Natural killer cell (primary cell): ENCODE measurements at regions not wholly inside any gene's neighbourhood (a gene's known extent, or its start where the extent isn't known, plus 50 kb on each side); places are given as distances from the start of the nearest gene placed in this dataset.

ENCODE experiments used
- ATAC-seq, 3 donors: fragments of 150-1000 bp in 2 of 3; fragments of 200-7000 bp in 1 of 3; cut with Tn5 transposase; 1 replicate in 1 of 3; 2 replicates in 2 of 3; pipeline ENCODE4 v1.10.0; 2021; ENCODE audit warnings: mild to moderate bottlenecking in 2 of 3, moderate library complexity in 2 of 3
- DNase-seq, 2 donors: peaks; one replicate each; pipeline versions ENCODE4 v3.0.0 to v3.0.0-alpha.2; 2013 to 2021; ENCODE audit warnings: mixed read lengths in 1 of 2
- H3K27ac ChIP-seq: one replicate; pipeline ENCODE4 v1.5.1; 2013; ENCODE audit warnings: mild to moderate bottlenecking, low read length
- H3K27me3 ChIP-seq: one replicate; pipeline ENCODE4 v1.6.1; 2013; ENCODE audit warnings: low read length; ENCODE audit not compliant: control insufficient read depth, insufficient read depth
- H3K36me3 ChIP-seq: one replicate; pipeline ENCODE4 v1.6.1; 2013; ENCODE audit warnings: low read length; ENCODE audit not compliant: control insufficient read depth, insufficient read depth
- H3K4me1 ChIP-seq: one replicate; pipeline ENCODE4 v1.6.1; 2013; ENCODE audit warnings: low read length; ENCODE audit not compliant: control insufficient read depth, insufficient read depth
- H3K4me3 ChIP-seq: one replicate; pipeline ENCODE4 v1.5.1; 2013; ENCODE audit warnings: low read length
- H3K9me3 ChIP-seq: one replicate; pipeline ENCODE4 v1.6.1; 2013; ENCODE audit warnings: low read length; ENCODE audit not compliant: control insufficient read depth, insufficient read depth
- H3K27ac Mint-ChIP-seq, 2 donors: one replicate each; pipeline ENCODE4 v1.8.0; 2022; ENCODE audit warnings: mild to moderate bottlenecking in 2 of 2, mixed read lengths in 2 of 2, moderate library complexity in 1 of 2
- H3K27me3 Mint-ChIP-seq, 2 donors: one replicate each; pipeline ENCODE4 v1.8.0; 2022; ENCODE audit warnings: low read depth in 2 of 2, mixed read lengths in 2 of 2
- H3K36me3 Mint-ChIP-seq: one replicate; pipeline ENCODE4 v1.8.0; 2022; ENCODE audit warnings: mixed read lengths
- H3K4me1 Mint-ChIP-seq, 2 donors: one replicate each; pipeline ENCODE4 v1.8.0; 2022; ENCODE audit warnings: mixed read lengths in 2 of 2
- H3K4me3 Mint-ChIP-seq: one replicate; pipeline ENCODE4 v1.8.0; 2022; ENCODE audit warnings: mild to moderate bottlenecking, moderate library complexity, mixed read lengths
- H3K9me3 Mint-ChIP-seq, 2 donors: one replicate each; pipeline ENCODE4 v1.8.0; 2022; ENCODE audit warnings: mixed read lengths in 2 of 2
- WGBS: methylation state at CpG from one replicate; pipeline ENCODE4 v1.1.7; 2013; ENCODE audit warnings: missing lambda C conversion rate; ENCODE audit not compliant: insufficient coverage; 5-methylcytosine and 5-hydroxymethylcytosine counted together
- intact Hi-C: fragments of 100-400 bp; cut with micrococcal nuclease; formaldehyde crosslinking; loops from one replicate; pipeline ENCODE4 v1.14.2; 2022
- TF ChIP-seq, protein P1 (sequence below): fragments of 200-600 bp; IDR thresholded peaks from one replicate; pipeline ENCODE4 v1.8.0; 2022; ENCODE audit warnings: antibody characterized with exemption

DNA sequence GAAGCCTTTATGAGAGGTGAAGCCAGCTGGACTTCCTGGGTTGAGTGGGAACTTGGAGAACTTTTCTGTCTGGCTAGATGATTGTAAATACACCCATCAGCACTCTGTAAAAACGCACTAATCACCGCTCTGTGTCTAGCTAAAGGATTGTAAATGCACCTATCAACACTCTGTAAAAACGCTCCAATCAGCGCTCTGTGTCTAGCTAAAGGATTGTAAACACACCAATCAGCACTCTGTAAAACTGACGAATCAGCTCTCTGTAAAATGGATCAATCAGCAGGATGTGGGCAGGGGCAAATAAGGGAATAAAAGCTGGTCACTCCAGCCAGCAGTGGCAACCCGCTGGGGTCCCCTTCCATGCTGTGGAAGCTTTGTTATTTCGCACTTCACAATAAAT lies 163.6 kb upstream of the SLC39A10 start:
- WGBS: 98% methylated on average over 7 of the region's 7 CpGs
- Mint-ChIP-seq H3K4me3 (no peak overlapping the region), H3K4me1 (peaks cover 6 to 7% of the 10 kb centered on the region in 2 donors), H3K36me3 (no peaks in the 10 kb centered on the region), H3K27ac (no peak overlapping the region), H3K27me3 (peaks cover 0 to 3% of the 10 kb centered on the region in 2 donors), H3K9me3 (no peaks in the 10 kb centered on the region)
- TF ChIP-seq, protein P1, sequence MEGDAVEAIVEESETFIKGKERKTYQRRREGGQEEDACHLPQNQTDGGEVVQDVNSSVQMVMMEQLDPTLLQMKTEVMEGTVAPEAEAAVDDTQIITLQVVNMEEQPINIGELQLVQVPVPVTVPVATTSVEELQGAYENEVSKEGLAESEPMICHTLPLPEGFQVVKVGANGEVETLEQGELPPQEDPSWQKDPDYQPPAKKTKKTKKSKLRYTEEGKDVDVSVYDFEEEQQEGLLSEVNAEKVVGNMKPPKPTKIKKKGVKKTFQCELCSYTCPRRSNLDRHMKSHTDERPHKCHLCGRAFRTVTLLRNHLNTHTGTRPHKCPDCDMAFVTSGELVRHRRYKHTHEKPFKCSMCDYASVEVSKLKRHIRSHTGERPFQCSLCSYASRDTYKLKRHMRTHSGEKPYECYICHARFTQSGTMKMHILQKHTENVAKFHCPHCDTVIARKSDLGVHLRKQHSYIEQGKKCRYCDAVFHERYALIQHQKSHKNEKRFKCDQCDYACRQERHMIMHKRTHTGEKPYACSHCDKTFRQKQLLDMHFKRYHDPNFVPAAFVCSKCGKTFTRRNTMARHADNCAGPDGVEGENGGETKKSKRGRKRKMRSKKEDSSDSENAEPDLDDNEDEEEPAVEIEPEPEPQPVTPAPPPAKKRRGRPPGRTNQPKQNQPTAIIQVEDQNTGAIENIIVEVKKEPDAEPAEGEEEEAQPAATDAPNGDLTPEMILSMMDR: no peak
- no peak for ATAC-seq
- H3K36me3 ChIP-seq: no peaks in the 10 kb centered on the region
- H3K27ac ChIP-seq: no peak overlapping the region
- H3K4me1 ChIP-seq: no peaks in the 10 kb centered on the region
- H3K9me3 ChIP-seq: no peaks in the 10 kb centered on the region
- H3K4me3 ChIP-seq: no peak overlapping the region
- intact Hi-C loops: loop anchor here (10.0 kb wide), 1 partner anchor 571 kb away; the partner anchor contains the start of gene DNAH7
- DNase-seq: no peak
- H3K27me3 ChIP-seq: no peaks in the 10 kb centered on the region

DNA sequence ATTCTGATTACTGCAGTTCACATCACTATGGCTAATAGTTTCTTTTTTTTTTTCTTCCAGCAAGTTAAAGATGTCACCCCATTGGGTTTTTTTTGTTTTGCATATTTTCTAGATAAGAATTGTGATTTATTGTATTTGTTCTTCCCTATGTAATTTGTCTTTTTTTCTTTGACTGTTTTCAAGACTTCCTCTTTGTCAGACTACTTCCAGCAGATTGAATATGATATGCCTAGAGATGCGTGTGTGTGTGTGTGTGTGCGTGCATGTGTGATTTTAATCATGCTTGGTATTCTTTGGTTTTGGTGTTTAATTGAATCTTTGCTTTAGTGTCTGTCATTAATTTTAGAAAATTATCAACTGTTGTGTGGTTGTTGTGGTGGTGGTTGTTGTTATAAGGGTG lies 166.7 kb upstream of the SLC39A10 start:
- H3K4me3 ChIP-seq: no peak overlapping the region
- H3K27ac ChIP-seq: no peak overlapping the region
- H3K27me3 Mint-ChIP-seq: no peaks in the 10 kb centered on the region
- no peak for DNase-seq
- TF ChIP-seq, protein P1: no peak
- H3K36me3 ChIP-seq: no peaks in the 10 kb centered on the region
- no peak overlapping the region for H3K27ac Mint-ChIP-seq
- H3K4me1 Mint-ChIP-seq: peaks cover 5 to 12% of the 10 kb centered on the region in 2 donors
- H3K9me3 Mint-ChIP-seq: no peaks in the 10 kb centered on the region
- H3K27me3 ChIP-seq: no peaks in the 10 kb centered on the region
- no peaks in the 10 kb centered on the region for H3K9me3 ChIP-seq
- no peaks in the 10 kb centered on the region for H3K36me3 Mint-ChIP-seq
- no peak overlapping the region for H3K4me3 Mint-ChIP-seq
- WGBS: 82% methylated on average over 2 of the region's 2 CpGs
- peaks cover 3% of the 10 kb centered on the region for H3K4me1 ChIP-seq
- no peak for ATAC-seq
- intact Hi-C loops: loop anchor here (10.0 kb wide), 1 partner anchor 574 kb away; the partner anchor contains the start of gene DNAH7

DNA sequence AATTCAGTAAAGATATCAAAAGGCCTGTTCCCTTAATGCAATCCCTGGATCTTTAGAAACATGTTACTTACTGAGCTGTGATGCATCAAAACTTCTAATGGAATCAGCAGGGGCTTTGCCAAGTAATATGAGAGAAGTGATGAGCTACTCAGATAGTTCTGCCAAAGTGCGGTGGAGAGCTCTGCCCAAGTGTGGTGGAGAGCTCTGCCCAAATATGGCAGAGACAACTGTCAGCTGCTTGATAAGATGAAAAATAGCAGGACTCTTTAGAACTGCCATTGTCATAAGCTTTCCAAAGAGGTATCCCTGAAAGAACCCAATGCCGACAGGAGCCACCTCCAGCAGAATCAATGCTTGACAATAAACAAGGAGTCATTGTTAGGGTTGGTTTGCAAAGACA lies 167.9 kb upstream of the SLC39A10 start:
- no peaks in the 10 kb centered on the region for H3K36me3 ChIP-seq
- WGBS: 98% methylated on average over 2 of the region's 2 CpGs
- no peak for ATAC-seq
- no peaks in the 10 kb centered on the region for H3K27me3 Mint-ChIP-seq
- peaks cover 3% of the 10 kb centered on the region for H3K4me1 ChIP-seq
- no peak overlapping the region for H3K4me3 Mint-ChIP-seq
- DNase-seq: no peak
- H3K27me3 ChIP-seq: no peaks in the 10 kb centered on the region
- no peak overlapping the region for H3K4me3 ChIP-seq
- no peak overlapping the region for H3K27ac ChIP-seq
- no peak overlapping the region for H3K27ac Mint-ChIP-seq
- intact Hi-C loops: no loop called here
- H3K9me3 Mint-ChIP-seq: no peaks in the 10 kb centered on the region
- no peaks in the 10 kb centered on the region for H3K36me3 Mint-ChIP-seq
- TF ChIP-seq, protein P1: no peak
- H3K4me1 Mint-ChIP-seq: peaks cover 9 to 12% of the 10 kb centered on the region in 2 donors
- H3K9me3 ChIP-seq: no peaks in the 10 kb centered on the region

DNA sequence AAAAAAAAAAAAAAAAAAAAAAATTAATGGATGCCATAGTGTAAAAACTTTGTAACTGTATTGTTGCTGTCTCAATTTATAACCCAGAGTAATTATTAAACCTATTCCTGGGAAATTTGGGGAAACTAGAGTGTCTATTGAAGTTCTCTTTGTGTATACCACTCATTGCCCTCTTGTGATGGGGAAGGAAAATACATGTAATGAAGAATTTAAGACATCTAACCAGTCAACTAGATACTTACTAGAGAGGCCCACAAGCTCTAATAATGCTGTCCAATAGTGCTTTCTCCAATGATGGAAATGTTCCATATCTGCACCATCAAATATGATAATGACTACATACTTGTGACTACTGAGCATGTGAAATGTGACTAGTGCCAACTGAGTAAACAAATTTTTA lies 168.5 kb upstream of the SLC39A10 start:
- Mint-ChIP-seq H3K27ac (no peak overlapping the region), H3K36me3 (no peaks in the 10 kb centered on the region), H3K27me3 (no peaks in the 10 kb centered on the region), H3K4me1 (peaks cover 9 to 12% of the 10 kb centered on the region in 2 donors), H3K9me3 (no peaks in the 10 kb centered on the region), H3K4me3 (no peak overlapping the region)
- Histone ChIP-seq H3K27me3 (no peaks in the 10 kb centered on the region), H3K27ac (no peak overlapping the region), H3K4me1 (peaks cover 3% of the 10 kb centered on the region), H3K9me3 (no peaks in the 10 kb centered on the region), H3K36me3 (no peaks in the 10 kb centered on the region), H3K4me3 (no peak overlapping the region)
- intact Hi-C loops: no loop called here
- TF ChIP-seq, protein P1: no peak
- DNase-seq (no peak), ATAC-seq (no peak)
